ENCODE measurements at regions not wholly inside any gene's neighbourhood (a gene's known extent, or its start where the extent isn't known, plus 50 kb on each side); places are given as distances from the start of the nearest gene placed in this dataset.

- no peaks in the 10 kb centered on the region for H3K36me3 ChIP-seq (replicated peaks in 1 of 2; ENCODE audit: control insufficient read depth in 1 of 2, insufficient read depth in 2 of 2, low read length in 2 of 2)
- ATAC-seq (no peak), FAIRE-seq (no peak), DNase-seq (ENCODE audit: low spot score) (no peak)
- no peaks in the 10 kb centered on the region for H3K79me2 ChIP-seq (ENCODE audit: insufficient read depth, low read length)
- ChIA-PET POLR2A (no interaction called here), CTCF (ENCODE audit: low intra/inter-chr PET ratio, low total read pairs) (no interaction called here)
- H3K9ac ChIP-seq (ENCODE audit: insufficient read depth, low read depth, low read length), result no peak overlapping the region
- intact Hi-C loops (cut with micrococcal nuclease; ENCODE audit: unreplicated experiment) (no loop called here), in situ Hi-C loops (cut with HindIII; ENCODE audit: extremely low pct_ligation_motif_present, low pct_unique_long_range_greater_than_20kb) (no loop called here)
- peaks cover 7 to 45% of the 10 kb centered on the region in 2 experiments; a peak in 3 of 5 replicates for H3K27me3 ChIP-seq (ENCODE audit: control insufficient read depth in 1 of 2, insufficient read depth in 2 of 2, low read length in 2 of 2)
- H2AFZ ChIP-seq (ENCODE audit: low read length), result no peak overlapping the region
- H3K4me2 ChIP-seq (ENCODE audit: low read depth, low read length), result no peak overlapping the region
- peaks cover 1% of the 10 kb centered on the region for H3K9me3 ChIP-seq (ENCODE audit: low read length)
- no TSS peak for BruUV-seq (replicated peaks)
- no peak overlapping the region for H3K27ac ChIP-seq (ENCODE audit: extremely low read length, insufficient read depth, low read length)
- H3K4me1 ChIP-seq (ENCODE audit: insufficient read depth, low read length), result no peaks in the 10 kb centered on the region
- 28% methylated on average over 11 of the region's 31 CpGs for WGBS (ENCODE audit: low lambda C conversion rate)
- no peaks in the 10 kb centered on the region for H4K20me1 ChIP-seq (ENCODE audit: insufficient read depth, low read length)
- H3K4me3 ChIP-seq (replicated peaks in 1 of 3; ENCODE audit: insufficient read depth in 1 of 3, low read depth in 2 of 3, low read length in 3 of 3), result no peak overlapping the region
- TF ChIP-seq ZNF180 (CRISPR knock-in tag; IDR thresholded peaks at IDR 0.05; ENCODE audit: borderline replicate concordance, low read depth) (no peak), KDM5A (IDR thresholded peaks at IDR 0.05; ENCODE audit: borderline replicate concordance, low read length) (no peak), PRDM15 (CRISPR knock-in tag; IDR thresholded peaks at IDR 0.05) (no peak), SMAD9 (CRISPR knock-in tag; IDR thresholded peaks at IDR 0.05) (no peak), ZNF574 (CRISPR knock-in tag; IDR thresholded peaks at IDR 0.05) (no peak), IKZF4 (CRISPR knock-in tag; IDR thresholded peaks at IDR 0.05; ENCODE audit: borderline replicate concordance, low read depth, not compliant biosample characterization) (no peak), ZNF749 (CRISPR knock-in tag; IDR thresholded peaks at IDR 0.05; ENCODE audit: borderline replicate concordance) (no peak), ZIK1 (CRISPR knock-in tag; IDR thresholded peaks at IDR 0.05; ENCODE audit: borderline replicate concordance, low read depth) (no peak), ZSCAN12 (CRISPR knock-in tag; IDR thresholded peaks at IDR 0.05) (no peak), ZNF564 (CRISPR knock-in tag; IDR thresholded peaks at IDR 0.05) (no peak), HOMEZ (CRISPR knock-in tag; IDR thresholded peaks at IDR 0.05; ENCODE audit: low read depth) (no peak), KDM1A (CRISPR knock-in tag; IDR thresholded peaks at IDR 0.05) (no peak), ZNF44 (CRISPR knock-in tag; IDR thresholded peaks at IDR 0.05) (no peak), KDM2A (CRISPR knock-in tag; IDR thresholded peaks at IDR 0.05; ENCODE audit: borderline replicate concordance, low read depth) (no peak)
Observed at GRCh38 chr22:49574881-49575702, 252.6 kb downstream of the BRD1 start.

All from HepG2 (cell line).